Left colon (tissue), 2 donors: ENCODE measurements at regions not wholly inside any gene's neighbourhood (a gene's known extent, or its start where the extent isn't known, plus 50 kb on each side); places are given as distances from the start of the nearest gene placed in this dataset.

Experiments used
- ATAC-seq: fragments of 200-7000 bp; cut with Tn5 transposase; one replicate; pipeline ENCODE4 v1.9.1; 2020; ENCODE audit warnings: mild to moderate bottlenecking, moderate library complexity
- DNase-seq, 2 donors: peaks; one replicate each; pipeline ENCODE4 v3.0.0-alpha.2; 2020
- intact Hi-C, 2 donors: fragments of 100-400 bp; cut with DNase I in 1 of 2; cut with micrococcal nuclease in 1 of 2; formaldehyde crosslinking; loops; one replicate each; pipeline versions ENCODE4 v1.11.2 to v1.14.0; 2022; cut with DNase I, micrococcal nuclease
- donor health status: DM: no; HTN: no; CAD: no.
- donor health status: DM: yes; HTN: yes; CAD: no.

DNA sequence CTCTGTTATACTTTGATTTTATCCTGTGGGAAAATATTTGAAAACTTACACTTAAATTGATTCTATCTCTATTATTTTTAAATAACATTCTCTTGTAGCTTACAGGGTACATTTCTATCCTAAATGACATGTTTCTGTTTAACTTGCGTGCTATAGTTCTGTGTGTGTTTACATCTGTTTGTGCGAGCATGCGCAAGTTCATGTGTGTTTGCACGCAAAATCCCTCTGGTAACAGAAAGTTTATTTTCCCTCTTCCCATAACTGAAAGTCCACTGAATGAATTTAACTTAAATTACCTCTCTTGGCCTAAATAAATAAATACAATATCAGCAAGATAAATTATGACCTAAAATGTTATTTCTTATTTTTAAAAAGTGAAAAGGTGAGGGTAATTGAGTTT, 117.3 kb upstream of the NEO1 start:
- no peak for DNase-seq
- ATAC-seq = no peak
- intact Hi-C loops = no loop called here

DNA sequence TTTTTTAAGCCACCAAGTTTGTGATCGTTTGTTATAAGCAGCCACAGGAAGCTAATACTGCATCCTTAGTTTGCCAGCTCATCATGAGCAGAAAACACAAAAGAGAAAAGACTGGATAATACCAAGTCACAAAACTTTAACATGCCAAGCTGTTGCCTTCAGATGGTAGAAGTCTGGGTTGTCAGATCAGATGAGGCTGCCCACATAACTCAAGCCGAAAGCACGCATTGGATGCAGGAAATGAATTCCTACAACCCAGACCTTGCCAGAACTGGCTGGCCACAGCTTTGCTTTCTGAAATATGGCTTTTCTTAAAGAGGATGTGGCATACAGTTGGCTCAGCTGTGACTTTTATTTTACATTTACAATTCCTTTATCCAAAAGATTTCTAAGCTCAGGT, 118.3 kb upstream of the NEO1 start:
- ATAC-seq (no peak), DNase-seq (no peak)
- intact Hi-C loops = no loop called here

DNA sequence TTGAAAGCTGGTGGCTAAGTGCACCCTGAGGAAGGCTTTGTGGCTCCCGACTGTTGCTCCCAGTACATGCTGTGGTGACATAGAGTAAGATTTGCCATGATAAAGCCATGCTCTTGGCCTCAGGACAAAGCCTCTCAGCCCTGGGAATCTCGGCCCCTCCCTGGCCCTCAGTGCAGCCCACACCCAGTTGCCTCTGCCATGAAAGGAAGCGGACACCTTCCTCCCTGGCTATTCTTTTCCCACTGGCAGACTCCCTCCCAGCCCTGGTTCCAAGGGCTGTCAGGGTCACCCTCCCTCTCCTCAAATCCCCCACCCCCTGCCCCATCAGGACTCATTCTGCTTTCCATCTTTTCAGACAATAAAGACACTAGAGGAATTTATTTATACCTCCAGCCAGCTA, 119.8 kb upstream of the NEO1 start:
- DNase-seq (no peak), ATAC-seq (no peak)
- intact Hi-C loops = no loop called here

DNA sequence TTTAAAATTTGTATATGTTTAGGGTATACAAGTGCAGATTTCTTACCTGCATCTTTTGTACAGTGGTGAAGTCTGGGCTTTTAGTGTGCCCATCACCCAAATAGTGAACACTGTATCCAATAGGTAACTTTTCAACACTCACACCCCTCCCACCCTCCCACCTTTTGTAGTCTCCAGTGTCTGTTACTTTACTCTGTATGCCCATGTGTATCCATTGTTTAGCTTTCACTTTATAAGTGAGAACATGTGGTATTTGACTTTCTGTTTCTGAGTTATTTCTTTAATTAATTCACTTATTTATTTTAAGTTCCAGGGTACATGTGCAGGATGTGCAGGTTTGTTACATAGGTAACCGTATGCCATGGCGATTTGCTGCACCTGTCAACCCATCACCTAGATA, 124.8 kb upstream of the NEO1 start:
- ATAC-seq (no peak), DNase-seq (no peak)
- intact Hi-C loops = no loop called here

DNA sequence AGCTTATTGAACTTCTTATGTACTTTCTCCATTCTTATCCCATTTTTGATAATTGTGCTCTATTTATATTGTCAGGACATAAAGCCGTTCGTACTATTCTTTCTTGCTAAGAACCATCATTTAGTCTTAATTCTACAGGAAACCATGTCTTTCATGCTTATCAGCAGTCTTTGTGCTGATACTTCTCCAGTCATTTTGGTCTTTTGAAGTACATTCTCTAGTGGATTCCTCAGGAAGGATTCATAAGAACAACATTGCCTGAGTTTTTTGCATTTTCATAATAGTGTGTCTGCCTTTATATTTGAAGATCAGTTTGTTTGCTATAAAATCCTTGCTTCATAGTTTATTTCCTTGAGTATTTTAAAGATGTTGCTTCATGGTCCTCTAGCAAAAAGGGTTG, 126.6 kb upstream of the NEO1 start:
- DNase-seq (no peak), ATAC-seq (no peak)
- intact Hi-C loops = no loop called here

DNA sequence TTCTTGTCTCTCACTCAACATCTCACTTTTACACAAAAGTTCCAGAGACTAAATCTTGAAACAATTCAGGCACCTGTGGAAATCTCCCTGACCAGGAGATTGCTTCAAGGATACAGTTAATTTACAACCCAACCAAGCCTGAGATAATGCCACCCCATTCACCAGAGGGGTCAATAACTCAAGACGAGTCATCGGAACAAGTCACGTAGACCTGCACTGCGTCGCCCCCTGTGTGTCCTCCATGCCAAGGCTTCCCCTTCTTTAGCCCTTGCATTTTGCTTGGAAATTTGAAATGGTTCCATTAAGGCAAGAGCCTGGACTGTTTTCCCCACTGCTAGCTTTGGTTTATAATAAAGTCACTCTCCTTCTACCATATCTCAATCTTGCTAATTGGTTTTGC, 129.0 kb upstream of the NEO1 start:
- intact Hi-C loops = no loop called here
- DNase-seq = no peak

DNA sequence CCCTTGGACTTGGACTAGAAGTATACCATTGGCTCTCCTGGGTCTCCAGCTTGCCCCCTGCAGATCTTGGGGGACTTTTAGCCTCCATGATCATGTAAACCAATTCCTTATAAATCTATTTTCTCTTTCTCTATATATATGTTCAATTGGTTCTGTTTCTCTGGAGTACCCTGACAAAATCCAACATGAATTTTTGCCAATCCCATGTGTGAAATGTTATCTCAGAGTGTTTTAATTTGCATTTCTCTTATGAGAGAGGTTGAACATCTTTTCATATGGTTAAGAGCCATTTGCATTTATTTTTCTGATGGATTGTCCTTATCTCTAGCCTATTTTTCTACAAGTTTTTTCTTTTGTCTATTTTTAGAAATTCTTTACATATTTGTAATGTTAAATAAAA, 131.7 kb upstream of the NEO1 start:
- intact Hi-C loops = no loop called here
- ATAC-seq = no peak
- no peak for DNase-seq

More for the DNA sequence above, 129.0 kb upstream of the NEO1 start:
- ATAC-seq = no peak

DNA sequence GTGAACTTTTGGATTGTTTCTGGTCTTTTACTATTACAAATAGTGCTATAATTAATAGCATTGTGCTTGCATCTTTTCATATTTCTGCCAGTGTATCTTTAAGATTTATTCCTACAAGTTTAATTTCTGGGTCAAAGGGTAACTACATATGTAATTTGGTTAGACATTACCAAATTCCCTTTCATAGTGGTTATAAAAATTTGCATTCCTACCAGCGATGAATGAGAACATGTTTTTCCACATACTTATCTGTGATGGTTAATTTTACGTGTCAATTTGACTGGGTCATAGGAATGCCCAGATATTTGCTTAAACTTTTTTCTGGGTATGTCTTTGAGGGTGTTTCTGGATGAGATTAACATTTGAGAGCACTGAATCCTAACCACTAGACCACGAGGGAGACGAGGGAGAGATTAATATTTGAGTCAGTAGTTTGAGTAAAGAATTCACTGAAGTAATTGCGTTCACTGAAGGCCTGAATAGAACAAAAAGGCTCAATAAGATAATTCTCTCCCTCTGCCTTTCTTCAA, 132.3 kb upstream of the NEO1 start:
- DNase-seq (no peak), ATAC-seq (peak; percentile 85)
- intact Hi-C loops = no loop called here

DNA sequence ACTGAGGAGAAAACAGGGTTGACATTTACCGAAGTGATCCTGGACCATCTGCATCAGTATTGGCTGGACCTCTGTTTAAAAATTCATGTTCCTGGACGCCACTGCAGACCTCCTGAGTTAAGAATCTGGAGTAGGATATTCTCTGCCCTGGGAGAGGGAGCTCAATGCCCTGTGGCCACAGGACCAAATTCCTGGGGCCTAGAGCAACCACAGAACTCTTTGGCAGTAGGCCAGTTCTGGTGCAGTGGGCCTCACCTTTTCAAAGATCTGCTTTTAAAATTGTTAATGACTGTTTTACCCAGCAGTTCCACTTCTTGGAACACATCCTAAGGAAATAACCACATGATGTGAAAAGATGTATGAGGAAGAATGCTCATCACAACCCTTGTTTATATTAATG, 133.3 kb upstream of the ADPGK start:
- intact Hi-C loops = no loop called here
- DNase-seq = no peak
- ATAC-seq = no peak

DNA sequence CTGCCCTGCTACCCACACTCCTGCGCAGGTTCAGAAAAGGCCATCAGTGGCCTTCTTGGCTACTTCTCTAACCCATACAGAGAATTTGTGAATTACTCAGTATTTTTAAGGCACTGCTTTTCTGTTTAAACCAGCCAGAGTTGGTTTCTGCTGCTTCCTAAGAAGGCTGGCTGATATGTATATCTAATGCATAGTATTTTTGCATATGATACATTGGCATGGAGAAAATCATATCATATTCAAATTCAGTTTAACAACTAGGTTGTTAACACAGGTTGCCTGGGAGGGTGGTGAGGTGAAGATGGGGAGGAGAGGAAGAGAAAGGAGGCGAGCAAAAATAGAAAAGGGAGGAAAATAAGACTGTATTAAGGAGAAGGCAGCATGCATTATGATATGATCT, 132.8 kb upstream of the ADPGK start:
- intact Hi-C loops = no loop called here
- DNase-seq (no peak), ATAC-seq (no peak)

DNA sequence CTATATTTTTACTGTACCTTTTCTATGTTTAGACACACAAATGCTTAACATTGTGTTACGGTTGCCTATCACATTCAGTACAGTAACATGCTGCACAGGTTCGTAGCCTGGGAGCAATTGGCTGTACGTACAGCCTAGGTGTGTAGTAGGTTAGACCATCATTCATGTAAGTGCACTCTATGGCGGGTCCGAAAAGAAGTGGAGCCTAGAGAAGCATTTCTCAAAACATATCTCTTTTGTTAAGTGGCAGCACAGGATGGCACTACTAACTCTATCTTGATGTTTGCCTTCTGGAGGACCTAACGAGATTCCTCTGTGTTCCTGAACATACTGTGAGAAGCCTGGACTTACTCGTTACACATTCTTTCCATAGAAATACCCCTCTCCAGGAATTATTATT, 132.3 kb upstream of the ADPGK start:
- ATAC-seq (no peak), DNase-seq (no peak)
- intact Hi-C loops = no loop called here

DNA sequence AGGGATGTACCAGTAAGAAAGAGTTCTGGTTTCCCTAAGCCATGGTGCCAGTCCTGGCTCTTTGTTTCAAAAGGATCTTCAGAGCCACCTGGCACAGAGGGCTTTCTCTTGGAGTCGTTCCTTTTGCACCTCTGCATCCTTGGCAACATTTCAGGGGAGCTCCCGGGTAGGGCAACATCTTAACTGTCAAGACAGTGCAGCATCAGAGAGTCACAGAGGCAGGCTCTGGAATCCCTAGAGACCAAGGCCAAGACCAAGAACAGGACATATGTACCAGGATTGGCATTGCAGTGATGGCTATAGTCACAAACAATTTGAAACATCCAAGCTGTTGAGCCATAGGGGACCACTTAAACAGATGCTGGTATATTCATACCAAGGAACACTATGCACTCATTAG, 129.4 kb upstream of the ADPGK start:
- ATAC-seq = no peak
- no peak for DNase-seq
- intact Hi-C loops = no loop called here

DNA sequence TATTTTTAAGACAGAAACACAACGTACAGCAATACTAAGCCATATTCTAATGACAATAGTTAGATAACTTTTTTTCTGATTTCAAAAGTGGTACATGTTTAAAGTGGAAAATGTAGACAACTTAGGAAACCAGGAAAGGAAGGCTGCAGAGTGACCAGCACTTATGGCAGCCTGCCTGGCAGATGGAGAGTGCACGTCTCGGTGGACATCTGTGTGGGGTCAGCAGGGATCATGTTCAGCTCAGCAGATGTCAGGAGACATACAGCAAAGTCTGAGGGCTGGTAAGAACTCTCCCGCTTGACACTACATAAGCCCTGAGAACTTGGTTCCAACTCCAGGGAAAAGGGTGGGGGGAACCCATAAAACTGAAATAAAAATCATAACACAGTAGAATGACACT, 128.6 kb upstream of the ADPGK start:
- intact Hi-C loops = no loop called here
- DNase-seq (no peak), ATAC-seq (peak; percentile 22)

DNA sequence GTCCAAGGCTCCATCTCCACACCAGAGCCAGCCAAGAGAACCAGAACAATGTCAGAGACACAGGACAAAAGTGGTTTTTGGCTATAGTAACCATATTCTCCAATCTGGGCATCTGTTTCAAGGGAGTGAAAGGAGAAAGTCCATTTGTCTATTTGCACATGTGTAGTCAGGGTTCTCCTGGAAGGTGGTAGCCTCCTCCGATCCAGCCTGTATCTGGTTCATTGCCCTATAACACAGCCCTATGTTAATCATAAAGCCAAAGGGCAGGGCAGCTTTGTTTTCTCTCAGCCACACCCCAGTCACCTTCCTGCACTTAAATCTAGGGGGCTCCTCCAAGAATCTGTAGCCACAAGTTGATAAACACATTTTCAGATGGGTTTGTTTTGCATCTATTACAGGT, 128.1 kb upstream of the ADPGK start:
- peak; percentile 28 to 66 for DNase-seq
- ATAC-seq = peak; percentile 98
- intact Hi-C loops = no loop called here

DNA sequence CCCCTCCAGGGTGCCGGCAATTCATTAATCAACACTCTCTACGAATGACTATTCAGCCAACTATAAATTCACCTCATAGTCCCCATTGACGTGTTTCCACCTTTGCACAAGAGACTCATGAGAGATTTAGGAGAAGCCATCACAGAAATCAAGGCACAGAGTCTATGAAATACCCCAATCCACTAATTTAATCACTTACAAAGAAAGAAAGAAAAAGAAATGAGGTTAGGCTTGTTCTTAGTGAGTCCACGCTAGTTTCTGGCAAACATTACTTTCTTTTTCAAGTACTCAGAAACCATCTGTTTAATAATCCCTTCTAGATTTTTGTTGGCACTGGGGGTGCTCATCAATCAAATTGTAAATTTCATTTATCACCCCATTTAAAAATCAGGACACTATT, 125.2 kb upstream of the ADPGK start:
- intact Hi-C loops = no loop called here
- ATAC-seq (no peak), DNase-seq (no peak)

DNA sequence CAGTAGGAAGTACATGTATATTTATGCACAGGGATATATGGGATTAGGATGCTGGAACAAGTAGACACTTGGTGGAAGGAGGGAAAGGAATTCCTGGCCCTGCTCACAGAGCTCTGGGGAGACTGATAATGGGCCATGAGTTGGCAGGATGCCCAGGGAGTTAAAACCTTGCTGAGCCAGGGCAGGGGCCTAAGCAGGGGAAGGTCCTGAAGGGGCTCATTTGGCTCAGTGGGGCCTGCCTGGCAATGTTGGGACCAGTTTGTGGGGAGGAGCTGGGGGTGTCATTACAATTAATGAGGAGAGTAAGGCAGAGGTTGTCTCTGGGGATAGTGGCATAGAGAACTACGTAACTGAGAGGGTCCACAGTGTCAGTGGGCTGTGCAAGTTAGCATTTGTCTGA, 124.2 kb upstream of the ADPGK start:
- intact Hi-C loops = no loop called here
- DNase-seq = no peak

DNA sequence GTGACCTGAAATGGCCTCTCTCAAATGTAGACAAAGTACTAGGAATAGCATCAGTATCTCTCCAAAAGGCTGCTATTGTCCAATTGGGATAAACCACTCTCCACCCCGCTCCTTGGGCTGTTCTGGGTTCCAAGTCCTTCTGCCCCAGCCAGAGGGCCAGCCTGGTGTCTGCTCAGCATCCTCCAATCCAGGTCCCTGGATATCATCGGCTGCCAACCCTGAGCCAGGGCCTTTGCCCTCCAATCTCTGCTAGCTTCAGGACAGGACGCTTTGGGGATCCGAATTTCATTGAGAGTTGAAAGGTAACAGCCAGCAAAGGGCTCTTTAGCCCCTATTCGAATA, 119.3 kb upstream of the ADPGK start:
- ATAC-seq (no peak), DNase-seq (no peak)
- intact Hi-C loops = no loop called here

More for the DNA sequence above, 124.2 kb upstream of the ADPGK start:
- no peak for ATAC-seq

DNA sequence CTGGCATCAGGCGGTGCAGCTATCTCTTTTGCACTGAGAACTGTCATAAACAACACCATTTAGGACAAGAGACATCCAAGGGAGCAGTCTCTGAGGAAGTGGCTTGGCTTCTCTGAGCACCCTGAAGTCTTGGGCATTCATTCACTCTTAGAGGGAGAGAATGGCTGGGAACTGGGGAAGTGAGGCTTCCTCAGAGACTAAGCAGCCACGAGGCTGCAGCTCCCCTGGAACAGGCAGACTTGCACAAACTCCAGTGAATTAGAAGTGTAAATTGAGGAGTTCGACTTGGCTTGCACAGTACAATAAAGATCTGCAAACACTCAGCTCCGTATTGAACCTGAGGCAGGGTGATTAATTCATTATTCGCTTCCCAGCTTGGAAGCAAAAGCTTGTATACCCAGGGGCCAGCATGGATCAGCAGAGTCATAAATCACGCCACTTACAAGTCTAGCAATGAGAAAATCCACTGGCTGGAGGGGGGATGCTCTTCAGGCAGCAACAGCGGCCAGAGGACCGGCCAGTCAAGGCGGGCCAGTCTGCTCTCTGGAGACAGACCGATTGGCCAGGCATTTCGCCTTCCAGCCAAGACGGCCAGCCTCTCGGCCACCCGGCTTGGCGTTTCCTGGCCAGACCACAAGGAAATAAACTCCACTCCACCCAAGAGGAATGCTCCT, 118.8 kb upstream of the ADPGK start:
- ATAC-seq (peak; percentile 46), DNase-seq (peak; percentile 39)

DNA sequence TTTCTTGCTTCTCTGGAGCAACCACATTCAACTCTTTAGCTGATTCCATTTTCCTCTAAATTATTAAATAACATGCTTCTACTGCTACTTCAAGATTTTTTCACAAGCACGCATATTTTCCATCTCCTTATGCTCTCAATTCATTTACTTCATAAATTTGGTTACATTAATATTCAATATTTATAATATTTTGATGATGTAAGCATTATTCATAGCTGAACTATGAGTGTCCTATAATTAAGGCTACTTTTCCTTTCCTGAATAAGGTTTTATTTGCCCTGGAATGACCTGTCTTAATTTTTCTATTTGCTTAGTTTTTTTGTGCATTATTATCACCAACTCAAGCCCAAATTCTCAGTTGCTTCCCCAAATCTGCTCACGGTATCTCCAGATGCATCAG, 109.4 kb upstream of the ADPGK start:
- ATAC-seq (no peak), DNase-seq (no peak)
- intact Hi-C loops = no loop called here

More for the DNA sequence above, 118.8 kb upstream of the ADPGK start:
- intact Hi-C loops = no loop called here

DNA sequence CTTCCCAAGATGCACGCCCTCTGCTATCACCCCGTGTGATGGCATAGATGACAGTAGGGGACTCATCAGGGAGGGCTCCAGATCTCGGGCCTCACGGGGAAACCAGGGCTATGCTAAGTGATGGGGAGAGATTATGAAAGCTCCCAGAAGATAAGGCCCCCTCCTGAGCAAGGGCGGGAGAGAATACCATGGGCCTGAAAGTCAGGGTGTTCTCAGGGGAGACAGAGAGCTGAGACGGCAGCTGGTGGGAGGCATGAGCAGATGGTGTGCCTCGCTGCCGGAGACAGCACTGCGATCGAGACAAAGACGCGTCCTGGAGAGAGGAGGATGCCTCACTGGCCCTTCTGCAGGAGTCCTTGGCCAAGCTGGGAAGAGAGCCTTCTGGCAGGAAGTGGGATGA, 106.5 kb upstream of the ADPGK start:
- intact Hi-C loops = no loop called here
- ATAC-seq (no peak), DNase-seq (no peak)

DNA sequence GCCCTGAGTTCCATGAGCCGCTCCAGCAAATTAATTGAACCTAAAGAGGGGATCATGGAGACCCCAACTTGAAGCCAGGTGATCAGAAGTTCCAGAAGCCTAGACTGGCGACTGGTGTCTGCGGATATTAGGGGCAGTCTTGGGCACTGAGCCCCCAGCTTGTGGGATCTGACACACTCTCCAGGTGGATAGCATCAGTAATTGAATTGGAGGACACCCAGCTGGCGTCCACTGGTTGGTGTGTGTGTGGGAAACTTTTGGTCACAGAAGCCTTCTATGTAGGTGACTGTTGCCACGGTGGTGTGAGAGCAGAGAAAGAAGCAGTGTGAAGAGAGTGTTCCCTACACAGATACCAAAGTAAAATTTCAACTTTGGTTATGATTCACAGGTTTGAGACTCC, 106.0 kb upstream of the ADPGK start:
- DNase-seq (no peak), ATAC-seq (no peak)
- intact Hi-C loops = no loop called here

DNA sequence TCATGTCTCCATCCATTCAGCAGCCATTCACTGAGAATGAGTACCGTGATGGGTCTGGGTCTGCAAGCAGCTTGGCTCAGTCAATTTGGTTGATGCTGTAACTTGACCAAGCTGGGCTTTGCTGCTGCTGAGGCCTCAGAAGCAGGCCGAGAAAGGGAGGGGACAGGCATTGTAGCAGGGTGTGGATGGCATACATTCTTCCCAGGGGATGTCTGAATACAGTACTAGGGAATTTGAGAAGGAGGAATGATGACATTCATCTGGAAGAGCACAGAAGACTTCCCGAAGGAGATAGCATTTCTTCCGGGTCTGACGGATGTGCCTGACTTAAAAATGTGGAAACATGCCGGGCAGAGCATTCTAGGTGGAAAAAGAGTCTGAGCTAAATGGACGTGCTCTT, 105.3 kb upstream of the ADPGK start:
- no peak for DNase-seq
- no peak for ATAC-seq
- intact Hi-C loops = no loop called here
